ENCODE measurements at regions not wholly inside any gene's neighbourhood (a gene's known extent, or its start where the extent isn't known, plus 50 kb on each side); places are given as distances from the start of the nearest gene placed in this dataset.
"Not testable (repeated sequence)": the region's sequence is repeated elsewhere in the genome, so short reads cannot be mapped to it uniquely, and the experiment has no call there.

DNA sequence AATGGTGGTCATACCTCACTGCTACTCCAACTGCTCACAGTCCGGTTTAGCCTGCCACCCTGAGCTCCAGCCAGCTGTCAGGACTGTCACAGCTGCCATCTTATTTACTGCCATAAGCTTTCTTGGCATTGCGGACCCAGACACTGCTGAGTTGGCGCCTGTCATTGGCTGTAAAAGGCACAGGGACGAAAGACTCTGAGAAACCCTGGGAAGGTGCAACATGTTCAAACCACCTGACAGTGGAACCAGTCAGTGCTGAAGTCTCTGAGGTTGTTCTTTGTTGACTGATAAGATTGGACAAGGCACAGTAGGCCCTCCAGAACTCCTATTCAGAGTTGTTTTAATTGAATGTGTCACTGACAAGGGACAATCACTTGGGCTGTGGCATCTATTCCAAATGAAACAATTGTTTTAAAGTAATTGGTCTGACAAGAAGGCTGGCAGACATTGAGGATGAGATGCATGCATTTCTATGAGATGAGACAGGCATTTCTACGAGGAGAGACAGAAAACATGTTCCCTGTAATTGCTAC, 927.8 kb downstream of the STPG2 start:
- no peak for DNase-seq (ENCODE audit: low spot score)

DNA sequence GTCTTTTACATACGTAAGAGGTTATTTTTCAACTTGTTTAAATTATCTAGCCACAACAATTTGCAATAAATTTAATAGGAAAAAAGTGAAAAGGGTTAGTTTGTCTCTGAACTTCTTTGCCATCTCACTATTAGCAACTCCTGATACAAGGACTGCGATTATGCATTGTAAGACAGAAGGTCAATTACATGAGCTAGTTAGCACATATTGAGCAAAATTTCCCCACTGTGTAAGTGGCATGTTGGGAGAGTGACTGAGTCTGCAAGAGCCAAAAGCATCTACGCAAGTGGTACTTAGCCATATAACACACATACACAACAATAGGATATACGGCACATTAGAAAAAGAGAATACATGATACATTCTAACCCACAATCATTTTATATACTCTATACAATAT, 927.2 kb downstream of the STPG2 start:
- DNase-seq (ENCODE audit: low spot score) = no peak

DNA sequence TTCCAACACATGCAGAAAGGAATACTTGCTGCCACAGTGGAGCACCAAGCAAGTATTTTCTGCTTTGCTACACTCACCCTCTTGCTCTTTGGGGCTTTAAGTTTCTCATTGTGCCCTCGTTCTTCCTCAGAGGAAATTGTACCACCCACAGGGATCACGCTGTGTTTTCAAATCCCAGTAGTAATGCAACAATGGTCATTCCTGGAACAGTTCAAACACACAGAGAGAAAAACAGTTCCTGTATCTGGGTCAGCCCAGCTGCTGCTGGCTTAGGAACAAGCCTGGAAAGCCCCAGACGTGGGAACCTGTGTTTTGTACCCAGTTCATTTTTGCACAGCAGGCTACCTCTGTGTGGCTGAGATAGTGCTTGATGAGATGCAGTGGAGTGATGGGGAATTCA, 907.8 kb downstream of the STPG2 start:
- no peak for DNase-seq (ENCODE audit: low spot score)

DNA sequence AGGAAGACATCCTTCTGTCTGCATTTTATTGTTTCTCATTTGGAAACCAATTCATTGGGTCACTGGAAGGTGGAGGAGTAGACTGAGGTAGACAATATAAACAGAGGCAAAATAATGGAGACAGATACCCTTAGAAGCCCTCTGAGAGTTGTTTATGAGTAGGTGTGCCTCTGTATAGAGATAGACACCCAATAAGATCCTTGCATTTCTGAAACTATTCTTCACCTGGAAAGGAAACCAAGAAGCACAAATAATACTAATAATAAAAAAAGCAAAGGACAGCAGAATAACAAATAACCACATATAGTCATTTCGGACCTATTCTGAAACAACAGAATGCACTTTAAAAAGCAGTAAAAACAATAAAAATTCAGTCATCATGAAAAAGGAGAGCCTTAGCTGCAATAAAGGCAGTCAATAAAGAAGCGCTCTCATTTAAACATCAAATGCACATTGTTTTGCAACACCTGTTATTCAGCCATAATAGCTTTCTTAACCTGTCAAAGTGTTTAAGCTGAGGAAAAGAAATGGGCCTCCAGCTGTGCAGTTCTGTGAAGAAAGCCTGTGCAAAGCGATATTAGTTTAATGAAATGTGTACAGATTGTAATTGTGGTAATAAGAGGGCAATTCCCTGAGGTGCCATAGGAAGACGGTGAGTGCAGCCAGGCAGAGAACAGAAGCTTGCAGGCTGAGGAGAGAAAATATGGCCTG, 904.2 kb downstream of the STPG2 start:
- DNase-seq (ENCODE audit: low spot score) = no peak

DNA sequence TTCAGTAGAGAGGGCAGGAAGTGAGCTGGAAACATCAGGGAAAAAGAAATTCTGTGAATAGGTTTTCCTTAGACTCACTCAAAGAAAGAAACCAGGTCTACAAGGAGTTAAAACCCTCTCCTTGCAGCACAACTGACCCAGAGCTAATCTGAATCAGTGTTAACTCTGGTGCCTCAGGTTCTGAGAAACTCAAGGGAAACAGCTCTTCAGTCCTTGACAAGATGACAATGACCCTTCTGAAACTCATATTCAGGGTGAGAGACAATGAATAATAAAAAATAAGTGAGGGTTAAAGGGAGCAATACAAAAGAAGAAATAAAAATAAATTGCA, 903.6 kb downstream of the STPG2 start:
- no peak for DNase-seq (ENCODE audit: low spot score)

DNA sequence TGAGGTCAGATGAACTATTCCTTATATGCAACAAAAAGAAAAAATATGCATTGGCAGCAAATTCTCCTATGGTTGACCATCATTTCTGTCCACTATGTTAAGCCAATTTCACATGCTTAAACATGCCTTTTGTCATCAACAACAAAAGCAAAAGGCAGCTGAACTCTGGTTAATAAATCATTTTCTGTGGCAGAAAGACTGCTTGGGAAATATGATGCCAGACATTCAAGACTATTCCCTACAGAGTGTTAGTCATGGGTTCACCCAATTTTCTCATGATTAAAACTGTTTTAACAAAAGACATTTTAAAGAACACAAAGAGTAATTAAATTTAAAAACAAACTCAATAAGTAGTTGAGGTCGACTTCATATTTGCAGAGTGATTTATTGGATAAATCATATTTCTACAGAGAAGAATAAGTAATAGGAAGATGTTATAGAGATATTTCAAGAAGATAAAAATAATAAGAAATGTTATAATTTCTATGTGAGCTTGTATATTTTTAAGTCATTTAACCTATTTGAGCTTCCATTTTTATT, 890.6 kb downstream of the STPG2 start:
- no peak for DNase-seq (ENCODE audit: low spot score)

DNA sequence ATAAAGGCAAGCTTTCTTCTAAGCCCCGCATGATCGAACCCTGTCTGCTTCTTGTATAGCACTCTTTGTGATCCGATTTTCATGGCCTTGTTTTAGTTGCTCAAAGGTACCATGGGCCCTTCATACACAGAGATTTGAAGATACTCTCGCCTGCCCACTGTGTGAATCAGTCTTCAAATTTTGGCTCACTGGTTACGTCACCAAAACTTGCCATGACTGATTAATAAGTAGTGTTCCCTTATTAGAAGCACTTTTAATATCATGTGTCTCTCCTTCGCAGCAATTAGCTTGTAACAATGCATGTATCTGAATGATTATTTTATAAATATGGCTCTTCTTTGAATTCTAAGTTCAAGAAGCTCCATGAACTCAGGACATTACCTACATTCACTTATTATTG, 880.5 kb downstream of the STPG2 start:
- no peak for DNase-seq (ENCODE audit: low spot score)

DNA sequence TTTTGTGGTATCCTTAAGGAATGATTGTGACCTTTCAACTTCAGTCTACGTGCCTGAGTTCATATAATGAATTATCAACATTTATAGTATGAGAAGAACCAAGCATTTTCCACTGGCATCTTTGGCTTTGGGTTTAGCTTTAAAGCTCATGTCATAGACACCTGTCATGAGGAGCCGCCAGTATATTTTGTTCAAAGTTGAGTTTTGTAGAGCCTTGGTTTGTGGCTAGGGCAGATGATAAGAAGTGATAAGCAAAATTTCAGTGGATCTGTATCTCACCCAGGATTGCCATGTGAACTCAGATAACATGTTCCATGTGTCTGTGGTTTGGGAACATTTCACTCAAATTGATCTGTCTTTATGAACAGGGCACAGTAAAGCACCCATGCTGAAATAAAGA, 873.2 kb downstream of the STPG2 start:
- no peak for DNase-seq (ENCODE audit: low spot score)

DNA sequence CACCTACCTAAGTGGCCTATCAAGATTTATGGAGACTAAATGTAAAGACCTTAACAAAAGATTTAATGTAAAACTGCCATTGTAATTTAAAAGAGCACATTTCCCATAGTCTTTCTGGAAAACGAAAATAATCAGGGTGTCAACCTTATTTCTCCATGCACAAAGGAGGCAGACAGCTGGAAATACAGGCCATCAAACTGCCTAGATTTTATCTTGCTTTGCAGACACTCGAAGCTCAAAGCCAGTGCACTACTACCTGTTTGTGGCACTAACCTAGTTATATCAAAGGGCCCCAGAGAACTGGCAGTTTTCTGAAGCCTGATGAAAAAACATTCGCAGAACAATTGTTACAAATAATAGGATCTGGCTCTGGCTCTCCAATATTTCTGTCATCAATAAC, 863.9 kb downstream of the STPG2 start:
- no peak for DNase-seq (ENCODE audit: low spot score)

DNA sequence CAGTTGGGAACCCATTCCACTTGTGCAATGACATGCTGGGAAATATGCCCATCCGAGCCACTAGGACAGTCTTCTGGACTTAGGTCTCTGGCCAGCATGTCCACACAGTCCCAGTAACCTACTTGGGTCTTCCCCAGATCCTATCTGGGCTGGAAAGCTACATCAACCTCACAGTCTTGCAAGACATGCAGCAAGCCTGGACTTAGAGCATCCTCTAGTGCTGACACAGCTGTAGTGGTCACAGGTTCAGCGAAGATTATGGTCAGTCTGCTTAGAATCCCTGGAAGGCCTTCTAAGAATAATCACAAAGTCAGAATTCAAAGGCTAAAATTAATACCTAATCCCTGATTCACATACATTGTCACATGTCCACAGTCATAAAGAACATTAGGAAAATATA, 842.7 kb downstream of the STPG2 start:
- DNase-seq (ENCODE audit: low spot score) = no peak

DNA sequence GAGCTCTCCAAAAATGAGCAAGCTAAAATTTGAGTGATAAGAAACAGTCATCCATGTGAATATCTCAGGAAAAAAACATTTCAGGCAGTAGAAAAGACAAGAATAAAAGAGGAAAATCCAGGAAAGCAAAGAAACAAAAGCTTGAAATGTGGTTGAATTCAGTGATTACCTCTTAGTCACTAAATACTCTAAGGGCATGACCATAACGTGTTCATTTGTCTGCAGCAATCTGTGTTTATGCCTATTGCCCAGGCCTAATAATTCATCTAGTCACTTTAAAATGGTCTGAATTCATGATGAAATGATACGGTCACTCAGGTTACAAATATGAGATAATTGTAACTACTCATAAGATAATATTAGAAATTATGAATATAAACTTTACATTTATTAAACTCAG, 837.9 kb downstream of the STPG2 start:
- DNase-seq (ENCODE audit: low spot score) = no peak

DNA sequence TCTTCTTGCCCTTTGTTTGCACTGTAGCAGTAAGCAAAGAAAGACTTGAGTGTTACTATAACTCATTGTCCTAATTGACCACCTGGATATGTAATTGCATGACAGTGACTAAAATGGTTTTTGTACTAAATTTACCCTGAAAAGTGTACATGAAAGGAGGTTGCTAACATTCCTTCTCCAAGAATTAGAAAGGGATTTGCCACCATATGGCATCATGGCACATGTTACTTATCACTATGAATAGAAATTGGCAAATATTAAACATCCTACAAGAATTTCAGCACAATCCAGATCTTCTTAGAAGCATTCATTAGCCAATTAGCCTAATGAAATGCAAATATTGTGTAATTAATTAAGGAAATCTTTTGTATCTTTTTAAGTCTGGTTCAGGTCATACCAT, 834.2 kb downstream of the STPG2 start:
- DNase-seq (ENCODE audit: low spot score) = no peak

DNA sequence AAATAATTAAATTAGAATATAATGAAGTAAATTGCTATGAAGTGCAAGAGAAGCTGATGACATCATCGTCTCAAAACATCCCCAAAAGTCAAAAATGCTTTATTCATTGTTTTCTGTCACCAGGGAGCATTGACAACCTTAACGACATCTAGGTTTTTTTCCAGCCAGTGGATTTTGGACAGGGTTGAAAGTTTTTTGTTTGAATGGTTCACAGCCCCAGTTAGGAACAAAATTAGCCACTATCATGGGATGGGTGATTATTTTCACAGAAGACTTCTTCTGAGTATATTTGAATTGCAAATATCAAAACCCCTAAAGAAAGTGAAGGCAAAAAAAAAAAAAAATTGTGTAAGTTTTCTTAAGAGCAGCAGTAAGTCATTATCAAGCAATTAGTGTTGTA, 826.1 kb downstream of the STPG2 start:
- no peak for DNase-seq (ENCODE audit: low spot score)

DNA sequence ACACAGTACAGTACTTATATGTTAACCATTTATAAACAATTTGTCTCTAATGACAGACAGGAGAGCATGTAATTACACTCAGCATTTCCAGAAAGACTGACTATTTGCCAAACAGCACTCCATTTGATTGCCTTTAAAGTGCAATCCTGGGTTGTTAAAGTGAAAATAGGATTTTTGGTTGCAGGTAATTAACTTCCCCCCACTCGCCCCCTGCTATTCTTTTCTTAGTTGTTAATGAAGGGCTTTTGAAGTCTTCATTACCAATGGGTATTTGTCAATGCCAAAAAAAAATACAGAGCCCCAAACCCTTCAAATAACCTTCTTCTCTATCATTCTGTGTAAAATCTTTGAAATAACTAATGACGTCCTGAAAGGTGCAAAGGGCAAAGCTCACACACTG, 825.6 kb downstream of the STPG2 start:
- no peak for DNase-seq (ENCODE audit: low spot score)

DNA sequence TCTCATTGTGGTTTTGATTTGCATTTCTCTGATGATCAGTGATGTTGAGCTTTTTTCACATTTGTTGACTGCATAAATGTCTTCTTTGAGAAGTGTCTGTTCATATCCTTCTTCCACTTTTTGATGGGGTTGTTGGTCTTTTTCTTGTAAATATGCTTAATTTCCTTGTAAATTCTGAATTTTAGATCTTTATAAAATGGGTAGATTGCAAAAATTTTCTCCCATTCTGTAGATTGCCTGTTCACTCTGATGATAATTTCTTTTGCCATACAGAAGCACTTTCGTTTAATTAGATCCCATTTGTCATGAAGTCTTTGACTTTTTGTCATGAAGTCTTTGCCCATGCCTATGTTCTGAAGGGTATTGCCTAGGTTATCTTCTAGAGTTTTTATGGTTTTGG, 817.5 kb downstream of the STPG2 start:
- not testable (repeated sequence) for DNase-seq (ENCODE audit: low spot score)

DNA sequence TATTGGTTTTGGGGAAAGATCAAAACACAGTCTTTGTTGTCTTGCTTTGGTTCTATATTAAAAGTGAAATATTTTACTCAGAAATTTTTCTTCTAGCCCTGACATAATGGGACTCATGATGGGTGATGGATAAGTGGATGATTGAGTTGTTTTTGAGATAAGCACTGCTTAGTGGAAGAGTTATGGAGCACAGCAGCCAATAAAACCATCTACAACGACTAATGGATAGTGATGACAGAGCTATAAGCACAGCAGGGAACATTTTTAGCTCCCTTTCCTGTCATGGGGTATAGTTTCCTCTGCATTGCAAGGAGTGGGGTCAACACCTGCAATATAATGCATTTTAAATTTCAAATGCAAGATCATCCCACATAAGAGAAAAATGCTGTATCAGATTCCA, 812.4 kb downstream of the STPG2 start:
- DNase-seq (ENCODE audit: low spot score) = no peak

DNA sequence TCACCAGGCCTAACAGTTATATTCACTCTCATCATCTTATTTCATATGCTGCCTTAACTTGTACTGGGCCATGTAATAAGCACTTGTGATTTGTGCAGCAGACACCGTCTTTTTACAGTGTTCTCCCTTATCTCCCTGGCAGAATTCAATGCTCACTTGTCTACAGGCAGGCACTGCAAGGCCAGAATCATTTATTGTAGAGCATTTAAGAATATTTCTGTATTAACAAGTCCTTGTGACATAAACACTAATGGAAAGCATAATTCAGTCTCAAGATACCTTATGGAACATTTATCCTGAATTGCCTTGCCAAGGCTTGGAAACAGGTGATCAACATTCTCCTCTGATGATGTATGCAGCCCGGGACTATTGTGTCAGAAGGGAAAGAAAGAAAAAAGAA, 808.9 kb downstream of the STPG2 start:
- no peak for DNase-seq (ENCODE audit: low spot score)

DNA sequence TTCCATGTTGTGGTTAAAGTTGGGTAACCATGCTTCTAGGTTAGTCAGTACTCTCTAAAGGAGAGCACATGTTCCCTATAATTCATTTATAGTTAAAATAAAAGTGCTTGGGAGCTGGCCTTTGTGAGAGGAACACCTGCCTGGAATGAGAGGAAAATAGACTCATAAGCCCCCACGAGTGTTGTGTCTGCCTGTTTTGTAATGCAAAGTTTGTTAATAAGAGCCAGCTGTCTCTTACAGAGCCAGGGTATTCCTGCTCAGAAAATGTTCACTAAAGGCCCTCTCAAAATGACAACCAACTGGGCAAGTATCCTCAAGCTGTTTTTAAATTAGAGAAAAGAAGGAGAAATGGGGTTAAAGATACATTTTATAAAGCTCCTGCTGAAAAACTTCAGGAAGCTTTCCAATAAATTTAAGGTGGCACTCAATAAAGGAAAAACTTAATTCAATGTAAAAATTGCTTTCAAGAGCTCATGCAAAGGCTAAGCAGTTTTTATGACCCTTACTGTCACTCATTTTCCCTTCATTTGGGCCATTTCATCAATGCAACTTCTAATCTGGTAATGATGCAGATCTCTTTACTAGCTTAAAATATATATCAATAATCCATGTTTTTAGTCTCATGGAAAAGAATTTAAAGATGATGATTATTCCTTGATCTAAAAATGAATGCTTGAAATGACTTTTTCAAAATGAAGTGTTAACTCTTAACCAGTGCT, 793.6 kb downstream of the STPG2 start:
- DNase-seq (ENCODE audit: low spot score) = no peak

DNA sequence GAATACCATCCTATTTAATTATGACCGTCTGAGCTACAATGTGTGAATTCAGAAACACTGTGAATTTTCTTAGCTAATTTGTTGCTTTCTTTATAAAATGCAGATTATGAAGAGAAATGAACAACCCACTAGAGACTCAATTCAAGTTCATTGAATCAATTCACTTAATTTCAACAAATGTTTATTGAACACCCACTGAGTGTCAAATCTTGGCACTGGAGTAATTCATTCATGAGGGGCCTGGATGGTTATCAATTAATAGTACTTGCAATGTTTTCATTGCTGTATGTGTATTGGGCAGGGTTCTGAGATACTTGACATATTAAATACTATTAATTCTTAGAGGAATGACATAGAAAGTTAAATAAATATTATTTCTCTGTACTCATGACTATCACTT, 789.4 kb downstream of the STPG2 start:
- no peak for DNase-seq (ENCODE audit: low spot score)

DNA sequence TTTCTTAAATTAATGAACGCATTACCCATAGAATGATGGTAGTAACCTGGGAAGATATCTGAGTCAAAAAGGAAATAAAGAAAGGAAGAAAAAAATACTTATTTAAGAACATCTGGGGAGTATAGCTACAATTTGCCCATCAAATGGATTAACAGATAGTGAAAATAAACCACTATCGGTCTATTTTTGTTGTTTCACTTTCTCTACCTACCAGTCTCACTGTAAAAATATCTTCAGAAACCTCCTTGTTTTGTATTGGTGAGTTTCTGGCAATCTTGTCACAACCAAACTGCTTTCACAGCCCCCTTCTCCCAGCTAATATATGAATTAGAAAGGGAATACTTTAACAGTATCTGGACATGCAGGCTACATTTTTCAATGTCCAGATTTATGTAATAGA, 783.5 kb downstream of the STPG2 start:
- no peak for DNase-seq (ENCODE audit: low spot score)

DNA sequence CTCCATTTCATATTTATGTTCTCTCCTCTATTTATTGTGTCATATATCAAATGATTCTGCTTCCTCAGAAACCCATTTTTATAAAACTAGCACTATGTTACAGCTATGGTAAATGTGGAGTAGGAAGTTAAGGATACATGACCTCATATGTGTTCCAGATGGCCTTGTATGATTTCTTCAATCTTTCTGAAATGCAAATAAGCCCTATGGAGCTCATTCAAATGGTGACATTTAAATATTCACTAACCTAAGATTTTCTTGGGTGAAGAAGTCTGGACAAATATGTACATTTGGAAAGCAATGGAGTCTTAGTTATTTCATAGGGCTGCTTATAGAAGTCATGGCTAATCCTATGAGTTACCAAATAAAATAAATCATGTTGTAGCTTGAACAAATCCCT, 782.5 kb downstream of the STPG2 start:
- DNase-seq (ENCODE audit: low spot score) = no peak

DNA sequence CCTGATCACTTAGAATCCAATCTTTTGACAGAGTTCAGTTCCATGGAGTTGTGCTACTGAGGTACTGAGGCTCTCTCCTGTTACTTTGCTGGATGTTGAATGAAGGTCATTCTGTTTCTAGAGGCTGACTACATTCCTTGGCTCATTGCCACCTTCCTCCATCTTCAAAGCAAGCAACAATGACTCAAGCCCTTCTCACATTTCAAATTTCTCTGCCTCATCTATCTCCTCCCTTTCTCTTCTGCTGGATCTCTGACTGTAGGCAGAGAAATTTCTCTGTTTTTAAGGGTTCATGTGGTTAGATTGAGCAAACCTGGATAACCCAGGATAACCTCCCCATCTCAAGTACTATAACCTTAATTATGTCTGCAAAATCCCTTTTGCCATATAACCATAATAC, 775.4 kb downstream of the STPG2 start:
- DNase-seq (ENCODE audit: low spot score) = no peak

DNA sequence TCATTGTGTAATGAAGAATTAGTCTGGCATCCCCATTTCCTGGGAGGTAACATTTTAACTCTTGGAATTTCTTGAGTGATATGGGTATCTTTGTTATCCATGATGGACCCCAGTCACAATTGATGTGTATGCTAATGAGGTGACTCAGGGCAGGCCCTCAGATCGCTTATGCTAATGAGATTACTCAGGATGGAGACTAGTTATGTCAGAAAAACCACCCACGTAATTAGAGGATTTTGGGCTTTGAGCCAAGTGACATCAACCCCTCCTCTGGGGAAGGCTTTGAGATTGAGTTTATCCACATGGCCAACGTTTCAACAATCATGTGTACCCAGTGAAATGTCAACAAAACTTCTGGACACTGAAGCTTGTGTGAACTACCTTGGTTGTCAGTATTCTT, 772.7 kb downstream of the STPG2 start:
- DNase-seq (ENCODE audit: low spot score) = no peak

Data from mucosa of gallbladder (tissue), 1 donor.